T-helper 2 cell treated with Interferon-gamma antibody and Interleukin-4, amounts not matched to agents 5 μg/mL and 100 μg/mL, for 36 hours (primary cell): ENCODE measurements at regions not wholly inside any gene's neighbourhood (a gene's known extent, or its start where the extent isn't known, plus 50 kb on each side); places are given as distances from the start of the nearest gene placed in this dataset.
"Not testable (repeated sequence)": the region's sequence is repeated elsewhere in the genome, so short reads cannot be mapped to it uniquely, and the experiment has no call there.

Source experiments
- DNase-seq: peaks from one replicate; pipeline ENCODE4 v3.0.0; 2021; ENCODE audit warnings: low spot score
- H3K27ac Mint-ChIP-seq: one replicate; pipeline ENCODE4 v1.8.0; 2021; ENCODE audit warnings: mild to moderate bottlenecking, mixed read lengths
- H3K27me3 Mint-ChIP-seq: one replicate; pipeline ENCODE4 v1.8.0; 2021; ENCODE audit warnings: low read depth, mixed read lengths
- H3K36me3 Mint-ChIP-seq: one replicate; pipeline ENCODE4 v1.8.0; 2021; ENCODE audit warnings: low read depth, mixed read lengths
- H3K4me1 Mint-ChIP-seq: one replicate; pipeline ENCODE4 v1.8.0; 2021; ENCODE audit warnings: low read depth, mixed read lengths
- H3K4me3 Mint-ChIP-seq: one replicate; pipeline ENCODE4 v1.8.0; 2022; ENCODE audit warnings: mild to moderate bottlenecking, moderate library complexity, mixed read lengths
- H3K9me3 Mint-ChIP-seq: one replicate; pipeline ENCODE4 v1.8.0; 2021; ENCODE audit warnings: mixed read lengths

- DNase-seq, H3K36me3 Mint-ChIP-seq, H3K4me3 Mint-ChIP-seq, H3K27ac Mint-ChIP-seq, H3K27me3 Mint-ChIP-seq, H3K9me3 Mint-ChIP-seq, H3K4me1 Mint-ChIP-seq: not testable (repeated sequence)
Measured at GRCh38 chr1:178043940-178044339, 50.0 kb upstream of the RASAL2 start.
